ENCODE measurements at regions not wholly inside any gene's neighbourhood (a gene's known extent, or its start where the extent isn't known, plus 50 kb on each side); places are given as distances from the start of the nearest gene placed in this dataset.

GRCh38 chr9:135349212-135350002, 130.2 kb upstream of the PPP1R26 start:
- no peak for DNase-seq (ENCODE audit: low spot score)
- no peaks in the 10 kb centered on the region for H3K36me3 Mint-ChIP-seq (ENCODE audit: low read depth, unreplicated experiment)
- no peaks in the 10 kb centered on the region for H3K9me3 Mint-ChIP-seq (ENCODE audit: unreplicated experiment)
- H3K4me3 Mint-ChIP-seq (ENCODE audit: unreplicated experiment): no peak overlapping the region
- no peaks in the 10 kb centered on the region for H3K4me1 Mint-ChIP-seq (ENCODE audit: unreplicated experiment)
- H3K27ac Mint-ChIP-seq (ENCODE audit: unreplicated experiment): no peak overlapping the region
- no peak for TF ChIP-seq CTCF (IDR thresholded peaks at IDR 0.05; ENCODE audit: unreplicated experiment)
- peaks cover 3% of the 10 kb centered on the region for H3K27me3 Mint-ChIP-seq (ENCODE audit: unreplicated experiment)

- H3K4me1 Mint-ChIP-seq (ENCODE audit: unreplicated experiment): no peaks in the 10 kb centered on the region
- no peaks in the 10 kb centered on the region for H3K9me3 Mint-ChIP-seq (ENCODE audit: unreplicated experiment)
- no peaks in the 10 kb centered on the region for H3K36me3 Mint-ChIP-seq (ENCODE audit: low read depth, unreplicated experiment)
- H3K4me3 Mint-ChIP-seq (ENCODE audit: unreplicated experiment): no peak overlapping the region
- TF ChIP-seq CTCF (IDR thresholded peaks at IDR 0.05; ENCODE audit: unreplicated experiment): no peak
- no peak for DNase-seq (ENCODE audit: low spot score)
- H3K27me3 Mint-ChIP-seq (ENCODE audit: unreplicated experiment): peaks cover 3% of the 10 kb centered on the region
- no peak overlapping the region for H3K27ac Mint-ChIP-seq (ENCODE audit: unreplicated experiment)
These were observed 129.6 kb upstream of the PPP1R26 start for GRCh38 chr9:135350003-135350315.

GRCh38 chr9:135353935-135354334, 125.6 kb upstream of the PPP1R26 start:
- no peaks in the 10 kb centered on the region for H3K9me3 Mint-ChIP-seq (ENCODE audit: unreplicated experiment)
- H3K4me3 Mint-ChIP-seq (ENCODE audit: unreplicated experiment): no peak overlapping the region
- no peak for TF ChIP-seq CTCF (IDR thresholded peaks at IDR 0.05; ENCODE audit: unreplicated experiment)
- DNase-seq (ENCODE audit: low spot score): no peak
- peaks cover 2% of the 10 kb centered on the region for H3K27me3 Mint-ChIP-seq (ENCODE audit: unreplicated experiment)
- peaks cover 2% of the 10 kb centered on the region for H3K4me1 Mint-ChIP-seq (ENCODE audit: unreplicated experiment)
- H3K27ac Mint-ChIP-seq (ENCODE audit: unreplicated experiment): no peak overlapping the region
- H3K36me3 Mint-ChIP-seq (ENCODE audit: low read depth, unreplicated experiment): no peaks in the 10 kb centered on the region

GRCh38 chr9:135355521-135356011, 124.0 kb upstream of the PPP1R26 start:
- no peak overlapping the region for H3K27ac Mint-ChIP-seq (ENCODE audit: unreplicated experiment)
- H3K27me3 Mint-ChIP-seq (ENCODE audit: unreplicated experiment): peaks cover 3% of the 10 kb centered on the region

More at GRCh38 chr9:135355521-135356011, 124.0 kb upstream of the PPP1R26 start:
- H3K9me3 Mint-ChIP-seq (ENCODE audit: unreplicated experiment): no peaks in the 10 kb centered on the region
- H3K4me3 Mint-ChIP-seq (ENCODE audit: unreplicated experiment): no peak overlapping the region
- peaks cover 2% of the 10 kb centered on the region for H3K4me1 Mint-ChIP-seq (ENCODE audit: unreplicated experiment)
- no peak for TF ChIP-seq CTCF (IDR thresholded peaks at IDR 0.05; ENCODE audit: unreplicated experiment)
- DNase-seq (ENCODE audit: low spot score): no peak
- no peaks in the 10 kb centered on the region for H3K36me3 Mint-ChIP-seq (ENCODE audit: low read depth, unreplicated experiment)
